Upper lobe of left lung (tissue), 4 donors: ENCODE measurements at regions not wholly inside any gene's neighbourhood (a gene's known extent, or its start where the extent isn't known, plus 50 kb on each side); places are given as distances from the start of the nearest gene placed in this dataset.

ENCODE experiments used
- CTCF ChIP-seq, 6 experiments: fragments of 450-650 bp in 4 of 6; fragments of 200-600 bp in 2 of 6; sonication (generic) in 2 of 6; IDR thresholded peaks; one replicate each; pipeline ENCODE4 v1.5.1; 2016 to 2019; ENCODE audit warnings: antibody characterized with exemption in 6 of 6
- POLR2AphosphoS5 ChIP-seq, 2 donors: sonication (generic); formaldehyde crosslinking; IDR thresholded peaks; one replicate each; pipeline ENCODE4 v1.5.1; 2017; ENCODE audit warnings: antibody characterized with exemption in 2 of 2

GRCh38 chr6:138593124-138593877 is 94.0 kb upstream of the NHSL1 start:
- no peak for TF ChIP-seq CTCF (IDR thresholded peaks at IDR 0.05)
- peak; percentile 54 to 83 for TF ChIP-seq POLR2AphosphoS5 (IDR thresholded peaks at IDR 0.05)
